MM.1S (cell line): ENCODE measurements at regions not wholly inside any gene's neighbourhood (a gene's known extent, or its start where the extent isn't known, plus 50 kb on each side); places are given as distances from the start of the nearest gene placed in this dataset.

Experiments used
- CTCF ChIP-seq: fragments of 300-600 bp; sonication (generic); IDR thresholded peaks from 2 replicates; pipeline ENCODE4 v1.5.1; 2016; ENCODE audit warnings: antibody characterized with exemption, low read length, mixed read lengths
- EZH2 ChIP-seq: fragments of 300-600 bp; sonication (generic); optimal IDR thresholded peaks from 2 replicates; pipeline ENCODE3; 2017; ENCODE audit warnings: low read depth, mild to moderate bottlenecking, antibody characterized with exemption, low read length, mixed read lengths

GRCh38 chr13:31504918-31505317 lies 234.4 kb upstream of the RXFP2 start:
- TF ChIP-seq CTCF, result no peak
- no peak for TF ChIP-seq EZH2
